T-helper 22 cell (primary cell): ENCODE measurements at regions not wholly inside any gene's neighbourhood (a gene's known extent, or its start where the extent isn't known, plus 50 kb on each side); places are given as distances from the start of the nearest gene placed in this dataset.

Experiments
- DNase-seq: peaks from one replicate; pipeline ENCODE4 v3.0.0-alpha.2; 2020; ENCODE audit warnings: low read depth

- no peak for DNase-seq
Observed at GRCh38 chr1:4986306-4986705, 331.9 kb downstream of the AJAP1 start.

DNA sequence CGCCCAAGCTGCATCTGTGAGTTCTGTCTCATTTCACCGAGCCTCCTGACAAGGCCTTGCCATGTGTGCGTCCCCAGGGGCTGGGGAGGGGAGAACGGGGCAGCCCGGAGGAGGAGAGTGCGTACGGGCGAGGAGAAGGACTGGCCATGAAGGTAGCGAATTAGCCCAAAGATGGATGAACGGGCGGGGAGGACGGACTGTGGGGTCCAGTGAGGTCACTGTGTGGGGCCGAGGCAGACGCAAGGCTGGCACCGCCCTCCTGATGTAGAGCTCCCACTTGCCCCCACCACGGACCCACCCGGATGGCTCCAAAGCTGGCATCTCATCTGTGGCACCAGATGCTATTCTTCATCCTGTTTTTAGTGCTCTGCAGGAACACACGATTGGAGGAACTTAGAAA lies 330.4 kb downstream of the AJAP1 start:
- no peak for DNase-seq

GRCh38 chr1:4980211-4980610 lies 325.8 kb downstream of the AJAP1 start:
- DNase-seq = no peak

DNA sequence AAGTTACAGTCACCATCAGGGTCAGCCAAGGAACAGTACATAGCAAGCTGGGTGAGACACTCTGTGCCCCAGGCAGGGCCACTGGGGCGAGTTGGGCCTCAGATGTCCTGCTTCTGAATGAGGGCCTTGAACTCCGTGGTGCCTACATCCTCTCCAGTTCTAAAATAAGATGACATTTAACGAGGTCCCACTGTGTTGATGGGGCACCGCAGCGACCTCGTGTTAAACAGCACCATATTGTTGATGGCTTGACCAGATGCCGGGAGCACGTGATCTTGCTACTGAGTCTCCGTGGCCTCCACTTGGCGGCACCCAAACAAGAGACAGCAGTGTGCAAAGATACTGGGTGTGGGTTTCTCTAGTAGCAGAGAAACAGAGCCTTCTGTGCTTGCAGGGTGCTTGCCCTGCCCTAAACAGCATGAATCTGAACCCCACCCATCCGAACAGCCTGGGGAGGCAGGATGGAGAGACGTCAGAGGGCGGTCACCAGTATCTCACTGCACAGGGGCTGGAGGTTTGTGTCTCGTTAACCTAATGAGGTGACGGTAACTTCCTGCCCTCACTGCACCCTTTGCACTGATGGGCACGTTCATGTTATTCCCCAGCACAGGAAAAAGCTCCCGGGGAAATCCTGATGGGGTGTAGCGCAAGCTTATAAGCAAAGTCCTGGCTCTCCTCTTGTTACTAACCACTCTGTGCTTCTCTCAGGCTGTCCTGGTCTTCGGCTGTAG lies 324.4 kb downstream of the AJAP1 start:
- no peak for DNase-seq

DNA sequence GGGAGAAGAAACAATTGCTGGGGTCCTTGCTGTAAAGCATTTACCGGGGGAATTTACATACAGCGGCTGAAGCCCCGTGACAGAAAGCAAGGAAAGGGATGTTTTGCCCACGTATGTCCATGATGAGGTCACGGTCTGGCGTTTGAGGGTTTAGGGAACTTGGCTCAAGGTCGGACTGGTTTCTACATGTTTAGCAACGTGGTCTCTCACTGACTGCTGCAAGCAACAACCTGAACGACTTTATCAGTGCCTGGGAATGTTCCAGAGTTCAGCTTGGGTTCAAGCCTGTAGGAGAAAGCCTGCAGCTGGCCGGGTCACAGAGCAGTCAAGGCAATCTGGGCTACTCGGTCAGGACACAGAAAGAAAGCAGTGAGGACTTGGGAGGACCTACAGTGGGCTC lies 323.3 kb downstream of the AJAP1 start:
- DNase-seq = no peak

DNA sequence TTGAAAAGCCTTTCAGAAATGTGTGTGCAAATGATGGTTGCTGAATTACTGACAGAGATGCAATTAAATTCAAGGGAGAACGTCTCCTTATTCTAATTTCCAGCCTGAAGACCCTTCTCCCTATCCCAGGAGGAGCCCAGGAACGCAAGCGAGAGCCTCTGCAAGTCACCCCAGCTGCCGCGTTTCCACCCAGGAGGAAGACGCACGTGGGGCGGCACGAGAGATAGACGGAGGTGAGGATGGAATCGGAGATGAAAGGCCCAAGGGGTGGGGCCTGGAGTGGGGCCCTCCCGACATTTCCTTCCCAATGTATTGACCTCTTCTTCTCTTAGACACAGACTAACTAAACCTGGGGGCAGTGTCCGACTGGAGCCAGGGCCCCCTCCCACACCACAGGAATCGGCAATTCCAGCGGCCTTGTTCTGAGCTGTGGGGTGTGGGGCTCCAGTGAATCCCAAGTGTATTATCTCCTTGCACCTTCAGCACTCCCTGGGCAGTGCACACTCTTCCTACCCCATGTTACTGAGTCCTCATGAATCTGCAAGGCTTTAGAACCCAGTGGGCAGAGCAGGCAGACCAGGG lies 322.5 kb downstream of the AJAP1 start:
- no peak for DNase-seq

- no peak for DNase-seq
Observed at GRCh38 chr1:4975856-4976255, 321.4 kb downstream of the AJAP1 start.

DNA sequence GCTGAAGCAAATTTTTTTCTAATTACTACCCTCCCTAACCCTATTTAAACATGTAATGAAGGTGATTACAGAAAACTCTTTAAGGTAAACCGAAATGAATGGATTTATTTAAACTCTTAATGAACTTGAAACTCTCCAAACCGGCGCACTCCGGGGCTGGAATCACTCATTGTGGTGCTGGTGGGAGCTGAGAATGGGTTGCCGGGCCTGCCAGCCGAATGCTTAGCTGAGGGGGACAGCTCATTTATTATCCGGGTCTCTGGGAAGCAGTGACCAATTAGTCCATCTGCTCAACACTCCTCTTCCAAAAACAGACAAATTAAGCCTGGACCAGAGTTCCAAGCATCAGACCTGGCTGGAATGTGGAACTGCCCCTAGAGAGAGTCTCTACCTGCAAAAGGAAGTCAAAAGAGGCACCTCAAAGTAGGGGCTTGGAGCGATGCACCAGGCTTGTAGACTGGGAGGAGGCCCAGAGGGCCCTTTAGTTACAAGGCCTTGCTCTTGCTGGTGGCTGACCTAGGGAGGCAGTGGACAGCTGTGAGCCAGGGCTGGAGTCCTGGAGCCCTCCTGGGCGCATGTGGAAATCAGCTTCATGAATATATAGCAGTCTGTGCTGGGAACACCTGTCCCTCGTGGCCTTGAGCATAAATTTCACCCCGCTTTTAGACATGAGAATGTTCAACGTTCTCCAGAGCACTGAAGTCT lies 320.7 kb downstream of the AJAP1 start:
- no peak for DNase-seq

DNA sequence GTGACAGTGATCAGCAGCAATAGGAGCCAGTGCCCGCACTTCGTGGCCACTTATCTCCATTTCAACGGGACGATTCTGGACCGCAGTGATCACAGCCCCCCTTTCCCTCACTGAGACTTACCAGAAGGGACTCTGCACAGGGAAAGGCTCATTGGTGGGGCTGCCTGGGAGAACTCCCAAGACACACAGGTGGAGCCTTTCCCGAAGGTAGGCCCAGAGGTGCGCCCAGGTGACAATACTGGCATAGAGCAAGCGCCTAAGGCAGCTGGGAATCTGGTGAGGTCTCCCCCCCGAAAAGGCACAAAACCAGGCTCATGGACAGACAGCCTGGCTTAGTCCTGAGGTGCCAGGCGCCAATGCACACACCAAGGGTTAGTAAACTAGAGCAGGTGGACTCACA lies 318.9 kb downstream of the AJAP1 start:
- no peak for DNase-seq

- no peak for DNase-seq
Observed at GRCh38 chr1:4972761-4973320, 318.4 kb downstream of the AJAP1 start.

DNA sequence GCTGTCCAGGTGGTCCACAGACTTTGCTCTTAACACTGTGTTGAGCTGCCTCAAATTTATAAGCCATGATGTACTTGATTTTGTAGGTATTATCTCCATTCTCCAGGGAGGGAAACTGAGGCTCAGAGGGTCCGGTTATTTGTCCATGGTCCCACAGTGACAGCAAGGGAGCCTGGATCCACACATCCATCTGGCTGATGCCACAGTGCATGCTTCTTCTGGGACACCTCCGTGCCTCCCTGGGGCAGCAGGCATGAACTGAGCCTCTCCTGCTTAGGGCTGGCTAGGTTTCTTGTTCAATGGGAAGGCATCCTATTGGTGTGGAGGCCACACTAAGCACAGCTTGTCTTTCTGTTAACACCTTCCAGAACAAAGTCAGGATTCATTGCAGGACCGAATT lies 317.3 kb downstream of the AJAP1 start:
- DNase-seq = no peak

DNA sequence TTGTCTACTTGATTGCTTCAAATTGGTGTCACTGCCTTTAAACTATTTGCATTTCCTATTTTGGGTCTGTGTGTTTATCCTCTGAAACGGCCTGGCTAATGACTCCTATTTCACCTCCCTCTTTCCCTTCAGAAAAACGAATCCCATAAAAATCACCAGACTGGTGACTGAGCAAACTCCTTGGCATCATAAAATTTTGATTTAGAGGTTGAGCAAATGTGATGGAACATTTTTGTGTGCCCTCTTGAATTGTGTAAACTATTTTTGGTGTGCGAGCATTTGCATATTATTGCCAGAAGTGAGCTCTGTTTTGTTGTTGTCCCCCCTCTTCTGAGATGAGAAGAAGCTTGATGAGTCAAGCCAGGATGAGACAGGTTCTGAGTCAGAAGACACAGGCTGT lies 316.1 kb downstream of the AJAP1 start:
- DNase-seq = no peak

DNA sequence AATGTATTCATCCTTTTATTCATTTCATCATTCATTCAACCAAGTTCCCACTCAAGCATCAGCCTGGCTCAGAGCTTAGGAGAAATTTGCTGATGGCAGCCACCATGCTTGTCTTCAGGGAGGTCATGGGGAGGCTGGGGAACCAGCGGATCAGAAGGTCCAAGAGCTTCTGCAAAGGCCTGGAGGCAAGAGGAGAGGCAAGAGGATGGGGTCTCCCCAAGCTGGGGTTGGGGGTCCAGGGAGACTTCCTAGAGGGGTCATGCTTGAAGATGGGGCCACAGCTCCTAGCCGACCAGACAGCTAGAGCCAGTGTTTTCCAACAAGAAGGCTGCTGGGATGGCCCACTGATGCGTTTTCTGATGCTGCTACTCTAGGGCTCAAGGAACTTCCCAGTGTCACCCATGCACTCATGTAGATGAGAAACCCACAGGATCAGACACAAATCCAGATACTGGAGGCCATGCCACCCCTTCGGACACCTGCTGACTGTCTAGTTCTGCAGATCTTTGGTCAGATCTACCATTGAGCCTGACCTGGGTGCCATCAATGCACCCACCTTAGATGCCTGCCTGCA lies 315.2 kb downstream of the AJAP1 start:
- no peak for DNase-seq

DNA sequence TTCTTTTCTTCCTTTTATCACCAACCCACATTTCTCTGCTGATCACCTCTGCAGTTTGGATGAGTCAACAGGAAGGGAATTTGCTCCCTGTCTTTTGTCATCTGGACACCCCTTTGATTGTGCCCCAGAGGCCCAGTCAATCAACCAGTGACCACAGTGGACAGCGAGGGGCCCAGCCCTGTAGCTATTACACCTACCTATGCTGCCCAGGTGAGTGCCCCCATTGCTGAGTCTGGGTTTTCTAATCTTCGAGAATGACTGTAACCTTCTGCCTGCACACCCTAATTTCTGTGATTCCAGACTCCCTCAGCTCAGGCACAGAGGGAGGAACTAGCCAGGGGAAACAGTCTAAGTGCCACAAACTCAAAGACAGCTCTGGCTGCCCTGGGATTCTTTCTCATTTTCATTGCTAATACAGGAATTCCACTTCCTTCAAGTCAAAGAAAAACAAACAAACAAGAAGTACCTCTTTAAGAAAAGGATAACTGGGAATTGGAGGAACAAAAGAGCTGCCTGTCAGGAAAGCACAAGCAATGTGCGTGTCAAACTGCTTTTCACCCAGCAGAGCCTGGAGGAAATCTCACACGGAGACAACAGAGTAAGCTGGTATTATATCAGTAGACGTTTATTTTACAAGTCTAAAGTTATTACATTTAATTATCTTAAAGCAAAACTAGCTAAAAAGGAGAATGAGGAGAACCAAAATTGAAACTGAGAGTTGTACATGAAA lies 311.1 kb downstream of the AJAP1 start:
- no peak for DNase-seq

- DNase-seq = no peak
Observed at GRCh38 chr1:4964634-4965345, 310.4 kb downstream of the AJAP1 start.

GRCh38 chr1:4963251-4963650 lies 308.8 kb downstream of the AJAP1 start:
- DNase-seq = no peak

DNA sequence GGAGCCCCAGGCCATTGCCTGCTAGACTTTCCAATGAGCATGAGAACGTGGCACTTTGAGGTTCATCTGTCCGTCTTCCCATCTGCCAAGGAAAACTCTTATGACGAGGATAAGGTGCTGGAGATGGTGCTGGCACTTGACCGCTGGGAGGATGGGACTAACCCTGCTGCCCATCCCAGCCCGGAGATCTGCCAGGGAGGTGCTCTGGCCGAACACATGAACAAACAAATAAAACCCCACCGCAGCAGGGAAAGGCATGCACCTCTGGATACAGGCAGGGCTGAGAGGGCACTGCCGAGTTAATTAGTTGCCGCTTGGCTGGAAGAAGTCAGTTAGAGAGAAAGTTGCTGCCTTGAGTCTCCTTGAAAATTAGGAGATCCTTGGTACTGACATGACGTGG lies 308.4 kb downstream of the AJAP1 start:
- DNase-seq = no peak

DNA sequence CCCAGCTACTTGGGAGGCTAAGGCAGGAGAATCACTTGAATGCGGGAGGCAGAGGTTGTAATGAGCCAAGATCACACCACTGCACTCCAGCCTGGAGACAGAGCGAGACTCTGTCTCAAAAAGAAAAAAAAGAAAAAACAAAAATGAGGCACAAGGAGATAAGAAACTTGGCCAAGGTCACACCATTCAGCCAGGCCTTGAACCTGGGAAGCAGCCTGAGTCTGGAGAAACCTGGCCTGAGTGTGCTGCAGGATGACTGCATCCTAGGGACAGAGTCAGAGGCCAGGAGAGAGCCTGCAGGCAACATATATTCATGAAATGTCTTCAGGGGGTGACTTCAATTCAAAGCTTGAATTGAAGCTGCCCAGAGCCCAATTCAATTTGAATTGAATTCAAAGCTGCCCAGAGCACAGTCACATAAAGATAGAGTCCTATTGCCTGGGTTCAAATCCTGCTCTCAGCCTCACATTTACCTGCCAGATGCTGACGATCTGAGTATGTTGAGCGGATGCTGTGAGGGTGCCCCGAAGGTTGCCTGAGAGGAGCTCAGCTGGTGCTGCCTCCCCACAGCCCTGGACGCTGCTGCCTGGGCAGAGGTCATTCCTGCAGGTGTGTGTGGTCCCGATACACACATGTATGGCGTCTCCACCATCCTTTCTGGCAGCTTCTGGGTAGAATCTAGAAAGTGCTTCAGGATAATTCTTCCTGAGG lies 307.7 kb downstream of the AJAP1 start:
- no peak for DNase-seq

- DNase-seq = no peak
Observed at GRCh38 chr1:4960782-4961475, 306.5 kb downstream of the AJAP1 start.

DNA sequence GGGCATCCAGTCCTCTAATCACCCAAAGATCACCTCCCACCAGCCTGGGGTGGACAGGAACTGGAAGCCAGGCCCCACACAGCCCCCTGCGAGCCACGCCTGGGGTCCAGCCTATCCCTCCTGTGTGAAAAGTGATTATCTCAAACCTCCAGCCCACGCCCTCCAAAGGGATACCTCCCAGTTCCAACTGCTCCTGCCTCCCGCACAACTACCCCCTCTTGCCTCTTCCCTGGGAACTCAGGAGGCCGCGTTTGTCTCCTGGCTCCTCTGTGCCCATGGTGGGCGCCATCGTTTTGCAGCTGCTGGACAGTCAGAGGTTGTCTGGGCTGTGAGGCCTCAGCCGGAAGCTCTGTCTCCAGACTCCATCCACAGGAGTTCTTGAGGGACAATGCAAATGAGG lies 305.9 kb downstream of the AJAP1 start:
- DNase-seq = no peak
